ENCODE measurements at regions not wholly inside any gene's neighbourhood (a gene's known extent, or its start where the extent isn't known, plus 50 kb on each side); places are given as distances from the start of the nearest gene placed in this dataset.

DNA sequence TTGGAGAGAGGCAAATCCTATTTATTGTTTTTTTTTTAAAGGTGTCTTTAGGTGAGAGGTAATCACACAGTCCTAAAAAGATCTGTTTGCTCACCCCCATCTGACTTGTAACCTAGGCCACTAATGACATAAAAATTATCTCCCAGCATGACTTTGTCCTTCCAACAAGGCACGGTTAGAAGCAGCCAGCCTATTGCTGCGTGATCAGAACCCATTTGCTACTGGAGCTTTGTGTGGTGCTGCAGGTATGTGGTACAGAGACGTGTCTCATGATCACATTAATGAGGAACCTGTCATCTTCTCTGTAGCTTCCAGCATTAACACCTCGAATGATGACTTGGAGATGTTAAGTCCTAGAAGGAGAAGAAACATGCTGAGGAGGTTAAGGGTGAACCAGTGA, 555.8 kb upstream of the TLE4 start:
- no peak for DNase-seq (ENCODE audit: low spot score)

DNA sequence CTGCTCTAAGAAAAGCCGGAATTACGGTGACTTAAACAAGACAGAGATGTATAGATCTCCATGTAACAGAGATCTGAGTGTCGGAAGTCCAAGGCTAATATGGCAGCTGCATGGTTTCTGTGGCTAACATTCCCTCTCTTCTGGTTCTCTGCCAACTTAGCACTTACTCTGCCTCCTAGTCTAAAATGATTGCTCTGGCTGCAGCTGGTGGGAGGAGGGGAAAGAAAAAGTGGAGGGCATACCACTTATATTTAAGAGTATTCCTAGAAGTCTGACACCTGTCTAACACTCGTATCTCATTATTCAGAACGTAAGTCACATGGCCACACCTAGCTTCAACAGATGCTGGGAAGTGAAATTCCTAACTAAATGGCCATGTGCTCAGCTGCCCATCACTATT, 551.5 kb upstream of the TLE4 start:
- DNase-seq (ENCODE audit: low spot score): no peak

DNA sequence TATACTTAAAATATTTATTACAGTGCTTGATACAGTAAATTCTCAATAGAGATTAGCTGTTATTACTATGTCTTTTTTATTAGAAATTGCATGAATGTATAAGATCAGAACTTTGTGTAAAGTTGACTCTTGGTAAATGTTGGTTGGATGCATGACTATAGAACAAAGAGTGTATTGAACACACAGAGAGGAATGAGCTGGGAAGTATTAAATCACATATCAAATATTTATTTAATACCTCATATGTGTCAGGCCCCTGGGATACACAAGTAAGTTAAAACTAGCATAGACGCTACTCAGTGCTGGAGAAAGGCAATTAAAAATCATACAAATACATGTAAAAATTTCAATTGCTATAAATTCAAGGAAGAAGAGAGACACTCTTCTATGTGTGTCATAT, 550.7 kb upstream of the TLE4 start:
- no peak for DNase-seq (ENCODE audit: low spot score)

DNA sequence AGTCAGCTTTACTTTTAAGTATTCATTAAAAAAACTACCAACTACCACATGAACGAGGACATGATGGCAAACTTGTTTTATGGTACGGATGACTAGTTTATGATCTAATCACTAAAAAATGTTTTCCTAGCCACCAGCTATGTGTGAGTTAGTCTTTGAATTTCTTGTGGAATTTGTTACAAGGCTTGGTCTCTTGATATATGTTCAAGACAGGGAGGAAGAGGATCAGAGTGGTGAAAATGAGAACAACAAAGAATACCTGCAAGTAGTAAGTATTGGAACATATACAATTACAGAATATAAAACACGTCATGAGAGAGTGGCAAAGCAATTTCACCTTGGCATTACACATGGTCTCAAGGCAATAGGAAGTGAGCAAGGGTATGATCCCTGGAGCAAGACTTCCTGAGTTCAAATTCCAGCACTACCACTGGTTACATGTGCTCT, 548.6 kb upstream of the TLE4 start:
- DNase-seq (ENCODE audit: low spot score): no peak

DNA sequence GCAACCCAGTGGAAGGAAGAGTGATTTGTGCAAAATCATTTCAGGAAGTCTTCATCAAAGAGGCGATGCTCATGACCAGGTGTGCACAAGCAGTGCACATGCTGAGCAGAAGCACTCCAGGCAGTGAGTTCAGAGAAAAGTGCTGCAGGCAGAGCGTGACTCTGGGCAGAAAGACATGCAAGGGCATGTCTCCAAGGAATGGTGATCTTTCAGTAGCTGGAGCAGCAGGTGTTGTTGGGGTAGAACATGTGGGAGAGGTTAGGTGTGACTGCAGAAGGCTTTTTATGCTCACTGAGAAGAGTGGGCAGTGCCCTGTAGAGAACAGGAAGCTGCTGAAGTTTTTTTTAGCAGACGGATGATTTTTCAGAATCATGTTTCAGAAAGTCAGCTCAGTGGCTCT, 545.4 kb upstream of the TLE4 start:
- no peak for DNase-seq (ENCODE audit: low spot score)

DNA sequence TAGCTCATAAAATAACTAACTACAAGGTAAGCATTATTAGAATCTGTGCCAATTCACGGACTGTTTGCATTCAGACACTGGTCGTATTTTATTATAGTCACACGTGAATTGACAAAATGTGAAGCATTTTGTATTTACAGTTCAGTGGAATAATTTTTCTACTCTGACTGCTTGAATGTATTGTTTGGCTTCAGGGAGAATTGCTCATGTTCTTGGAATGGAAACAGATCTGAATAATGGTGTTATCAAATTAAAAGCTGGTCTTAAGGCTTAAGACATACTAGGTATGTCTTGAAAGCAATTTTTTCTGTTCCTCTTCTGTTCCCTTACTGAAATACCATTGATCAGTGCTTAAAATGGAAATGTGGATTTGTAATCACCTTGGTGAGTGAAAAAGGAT, 543.7 kb upstream of the TLE4 start:
- DNase-seq (ENCODE audit: low spot score): no peak

DNA sequence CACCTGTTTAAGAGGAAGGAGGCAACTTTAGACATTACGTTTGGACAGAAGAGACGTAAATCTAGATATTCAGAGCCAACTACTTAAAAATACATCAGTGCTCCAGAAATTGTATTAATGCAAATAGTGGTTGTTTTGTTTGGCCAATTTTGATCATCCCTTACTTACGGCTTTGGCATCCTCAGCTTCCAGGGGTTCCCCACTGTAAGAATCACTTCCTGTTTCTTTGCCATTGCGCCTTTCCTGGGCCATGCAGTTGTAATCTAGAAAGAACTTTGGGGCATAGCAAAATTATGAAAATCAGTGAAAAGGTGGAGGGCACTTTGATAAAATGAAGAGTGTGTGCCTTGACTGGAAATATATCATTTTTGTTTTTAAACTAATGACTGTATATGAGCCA, 537.2 kb upstream of the TLE4 start:
- no peak for DNase-seq (ENCODE audit: low spot score)

DNA sequence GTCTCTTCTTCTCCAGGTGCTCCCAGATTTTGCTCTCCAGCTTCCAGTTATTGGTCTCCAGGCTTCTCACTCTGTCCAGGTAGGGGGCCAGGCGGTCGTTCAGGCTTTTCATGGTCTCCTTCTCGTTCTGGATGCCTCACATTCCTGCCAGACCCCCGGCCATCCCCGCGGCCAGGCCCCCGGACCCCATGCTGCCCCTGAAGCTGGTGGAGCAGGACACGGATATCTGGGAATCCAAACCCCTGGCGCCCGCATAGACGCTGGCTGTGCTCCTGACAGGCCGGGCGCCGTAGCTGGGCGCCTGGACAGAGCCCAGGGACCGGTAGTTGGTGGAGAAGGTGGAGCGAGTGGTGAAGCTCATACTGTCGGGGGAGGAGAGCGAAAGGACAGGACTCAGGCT, 534.4 kb upstream of the TLE4 start:
- DNase-seq (ENCODE audit: low spot score): no peak

DNA sequence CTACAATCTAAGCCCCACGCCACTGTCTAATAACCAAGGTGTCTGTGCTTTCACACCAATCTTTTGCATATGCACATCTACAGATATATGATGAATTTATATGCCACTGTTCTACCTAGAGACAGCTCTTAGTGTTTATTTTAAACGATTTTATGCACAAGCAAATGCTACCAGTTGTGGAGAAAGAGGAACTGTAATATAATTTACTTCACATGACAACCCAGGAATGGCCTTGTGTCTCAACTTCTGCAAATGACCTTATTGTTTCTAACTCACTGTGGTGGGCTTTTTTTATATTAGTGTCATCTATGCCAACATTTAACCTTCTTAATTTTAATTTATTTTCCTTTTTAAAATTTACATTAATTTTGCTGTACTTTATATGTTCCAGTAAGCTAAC, 531.1 kb upstream of the TLE4 start:
- DNase-seq (ENCODE audit: low spot score): no peak

DNA sequence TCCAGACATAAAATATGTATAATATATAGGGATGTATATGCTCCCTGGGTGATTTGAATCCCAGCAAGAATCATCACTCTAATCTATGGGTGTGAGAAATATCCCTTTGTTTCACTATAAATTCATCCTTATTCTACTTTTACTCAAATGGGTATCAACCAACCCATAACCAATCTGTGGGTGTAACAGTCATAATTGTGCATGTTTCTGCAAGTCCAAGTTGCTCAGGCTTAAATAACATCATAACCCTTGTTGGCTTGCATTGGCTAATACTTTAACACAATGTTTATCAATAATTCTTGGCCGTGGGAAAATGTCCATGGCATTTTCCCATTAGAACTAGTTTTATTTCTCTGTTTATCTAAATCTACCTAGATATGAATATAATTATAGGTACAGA, 530.5 kb upstream of the TLE4 start:
- no peak for DNase-seq (ENCODE audit: low spot score)

DNA sequence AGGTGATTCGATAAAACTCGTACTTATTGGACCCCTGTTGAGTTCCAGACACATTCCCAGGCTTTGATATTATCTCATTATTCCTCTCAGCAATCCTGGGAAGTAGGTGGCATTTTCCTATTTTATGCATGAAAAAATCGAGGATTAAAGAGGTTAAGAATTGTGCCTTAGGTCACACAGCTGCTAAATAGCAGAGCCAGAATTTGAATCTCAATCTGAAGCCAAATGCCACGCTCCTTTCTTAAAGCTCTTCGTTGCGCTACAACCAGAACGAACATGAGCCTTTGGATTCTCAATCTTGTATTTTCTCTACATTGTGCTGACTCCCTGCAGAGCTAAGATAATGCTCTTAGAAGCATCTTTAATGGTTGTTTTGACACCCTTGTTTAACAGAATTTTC, 527.8 kb upstream of the TLE4 start:
- no peak for DNase-seq (ENCODE audit: low spot score)

DNA sequence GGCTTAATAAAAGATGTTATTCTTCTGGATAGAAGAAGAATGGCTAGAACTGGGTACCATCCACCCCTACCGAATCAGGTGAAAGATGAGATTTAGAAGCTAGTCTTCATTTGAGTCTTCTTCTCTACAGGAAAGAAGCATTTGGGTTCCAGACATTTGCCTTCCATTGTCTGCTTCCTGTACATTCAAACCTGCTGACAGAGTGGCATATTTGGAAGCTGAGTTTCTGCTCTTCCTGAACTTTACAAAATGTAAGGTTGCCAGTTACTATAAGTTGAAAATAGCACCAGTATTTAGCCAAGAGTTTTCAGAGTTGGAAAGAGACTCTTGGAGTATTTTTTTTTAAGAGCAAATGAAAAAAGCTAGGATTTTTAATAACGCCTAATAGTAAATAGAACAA, 525.4 kb upstream of the TLE4 start:
- DNase-seq (ENCODE audit: low spot score): no peak

DNA sequence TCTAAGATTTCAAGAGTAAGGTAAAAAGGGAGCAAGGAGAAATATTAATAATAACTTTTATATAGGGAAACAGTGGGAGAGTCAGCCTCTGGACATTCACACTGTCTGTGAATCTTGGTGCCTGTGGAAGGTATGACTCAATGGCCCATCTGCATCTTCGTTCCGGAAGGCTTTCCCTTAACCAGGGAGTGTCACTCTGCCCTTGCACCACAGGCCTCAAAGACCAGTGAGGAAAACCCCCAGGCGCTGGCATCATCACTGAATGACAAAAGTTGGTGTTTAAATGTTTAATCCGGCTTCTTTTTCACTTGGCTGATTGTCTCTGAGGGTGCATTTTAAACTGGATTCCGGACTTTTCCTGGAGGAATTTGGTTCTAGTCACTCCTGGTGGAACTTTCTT, 522.4 kb upstream of the TLE4 start:
- DNase-seq (ENCODE audit: low spot score): no peak

DNA sequence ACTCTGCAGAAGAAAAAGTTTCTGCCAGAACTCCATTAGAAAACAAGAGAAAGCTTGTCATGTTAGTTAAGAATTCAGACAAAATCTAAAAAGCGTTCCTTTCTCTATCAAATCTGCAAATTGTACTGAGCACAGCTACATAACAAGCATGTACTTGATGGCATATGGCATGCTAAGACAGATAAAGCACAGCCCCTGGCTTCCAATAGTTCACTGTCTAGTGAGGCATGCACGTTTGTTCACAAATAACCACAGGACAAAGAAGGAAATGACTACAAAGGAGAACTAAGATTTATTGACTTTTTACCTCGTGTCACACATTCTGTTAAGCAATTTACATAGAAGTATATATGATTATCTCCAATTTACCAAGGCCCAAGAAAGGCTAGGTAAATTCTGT, 518.2 kb upstream of the TLE4 start:
- DNase-seq (ENCODE audit: low spot score): no peak

DNA sequence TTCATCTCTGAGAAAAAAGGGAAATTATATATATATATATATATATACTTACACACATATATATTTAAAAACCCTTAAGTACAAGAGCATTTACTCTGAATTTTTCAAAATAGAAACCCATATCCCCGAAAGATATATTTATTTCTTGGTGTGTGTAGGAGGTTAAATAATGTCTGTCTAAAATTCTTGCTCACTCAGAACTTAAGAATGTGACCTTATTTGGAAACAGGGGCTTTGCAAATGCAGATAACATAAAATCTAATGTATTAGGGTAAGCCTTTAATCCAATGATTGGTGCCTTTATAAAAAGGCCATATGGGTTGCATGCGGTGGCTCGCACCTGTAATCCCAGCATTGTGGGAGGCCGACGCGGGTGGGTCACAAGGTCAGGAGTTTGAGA, 517.3 kb upstream of the TLE4 start:
- peak; percentile 30 for DNase-seq (ENCODE audit: low spot score)

DNA sequence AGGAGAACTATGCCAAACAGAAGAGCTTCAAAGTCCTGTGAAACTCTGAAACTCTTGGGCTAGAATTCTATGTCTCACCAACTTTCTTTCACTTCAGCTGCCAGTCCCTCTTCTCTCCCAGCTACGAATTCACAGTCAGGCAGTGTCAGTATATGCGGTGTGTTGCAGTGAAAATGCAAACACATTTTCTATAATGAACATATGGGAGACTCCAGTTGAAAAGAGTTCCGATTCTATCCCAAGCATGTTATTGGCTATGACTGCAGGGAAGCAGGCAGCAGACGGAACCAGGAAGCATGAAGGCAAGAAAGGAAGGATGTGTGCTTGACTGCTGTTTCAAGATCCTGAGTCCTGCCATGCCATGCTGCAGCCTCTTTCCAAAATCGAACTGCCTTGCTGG, 515.7 kb upstream of the TLE4 start:
- DNase-seq (ENCODE audit: low spot score): no peak

DNA sequence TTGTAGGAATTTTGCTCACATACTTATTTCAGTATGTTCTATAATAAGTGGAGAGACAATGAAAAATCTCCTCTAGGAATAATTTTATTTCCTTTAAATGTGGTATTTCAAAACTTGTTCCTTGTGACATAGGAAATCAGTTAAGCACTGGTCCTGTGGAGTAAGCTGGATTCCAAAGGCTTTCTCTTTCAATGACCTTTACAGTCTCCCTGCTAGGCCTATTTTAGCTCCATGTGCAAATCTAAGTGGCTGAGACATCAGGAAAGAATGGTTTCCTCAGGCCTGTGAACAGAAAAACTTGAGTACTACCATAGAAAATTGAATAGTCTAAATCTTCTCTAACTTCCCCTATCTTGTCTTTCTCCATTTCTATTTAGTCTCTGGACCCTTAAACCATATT, 514.2 kb upstream of the TLE4 start:
- DNase-seq (ENCODE audit: low spot score): no peak

DNA sequence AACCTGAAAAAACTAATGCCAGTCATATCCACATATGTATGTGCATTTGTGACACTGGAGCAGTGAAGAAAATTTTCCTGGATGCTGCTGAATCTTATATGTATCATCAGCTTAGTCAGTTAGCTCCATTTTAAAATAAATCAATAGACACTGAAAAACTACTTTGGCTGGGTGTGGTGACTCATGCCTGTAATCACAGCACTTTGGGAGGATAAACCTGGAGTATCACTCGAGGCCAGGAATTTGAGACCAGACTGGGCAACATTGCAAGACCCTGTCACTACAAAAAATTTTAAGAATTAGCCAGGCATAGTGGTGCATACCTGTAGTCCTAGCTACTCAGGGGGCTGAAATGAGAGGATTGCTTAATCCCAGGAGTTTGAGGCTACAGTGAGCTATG, 511.0 kb upstream of the TLE4 start:
- DNase-seq (ENCODE audit: low spot score): no peak

DNA sequence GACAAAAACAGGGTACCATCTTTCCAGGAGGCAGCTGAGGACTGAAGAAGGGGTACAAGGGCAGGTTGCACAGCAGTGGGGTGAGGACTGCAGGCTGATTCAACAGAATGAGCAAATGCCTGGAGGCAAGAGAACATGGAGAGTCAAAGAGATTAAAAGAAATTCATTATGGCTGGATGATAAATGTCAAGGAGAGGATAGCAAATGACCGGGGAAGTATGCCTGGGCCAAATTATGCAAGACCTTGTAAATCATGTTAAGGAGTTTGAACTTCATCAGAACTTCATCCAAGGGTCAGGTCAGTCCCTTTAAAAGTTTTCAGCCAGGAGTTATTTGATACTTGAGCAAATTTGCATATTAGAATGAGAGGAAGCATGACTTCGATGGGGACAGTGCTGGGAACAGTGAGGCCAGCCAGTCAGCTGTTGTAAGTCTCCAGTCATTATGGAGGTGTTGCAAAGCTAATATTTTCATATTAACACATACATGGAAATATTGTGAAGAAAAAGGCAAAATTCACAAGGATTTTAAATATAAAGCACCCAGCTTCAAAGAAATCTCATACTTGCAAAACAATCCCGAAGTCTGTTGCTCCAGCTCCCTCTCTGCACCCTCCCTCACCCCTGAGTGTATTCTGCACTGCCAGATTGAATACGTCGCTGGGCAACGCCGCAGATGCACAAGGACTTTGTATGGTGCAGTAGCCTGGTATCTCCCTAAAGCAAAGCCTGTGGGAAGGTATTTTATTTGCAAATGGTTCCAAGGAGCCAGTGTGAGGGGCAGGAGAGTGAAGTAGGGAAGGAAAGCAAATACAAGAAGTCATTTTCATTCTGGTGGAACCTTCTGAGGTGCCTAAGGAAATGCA, 509.8 kb upstream of the TLE4 start:
- DNase-seq (ENCODE audit: low spot score): no peak

DNA sequence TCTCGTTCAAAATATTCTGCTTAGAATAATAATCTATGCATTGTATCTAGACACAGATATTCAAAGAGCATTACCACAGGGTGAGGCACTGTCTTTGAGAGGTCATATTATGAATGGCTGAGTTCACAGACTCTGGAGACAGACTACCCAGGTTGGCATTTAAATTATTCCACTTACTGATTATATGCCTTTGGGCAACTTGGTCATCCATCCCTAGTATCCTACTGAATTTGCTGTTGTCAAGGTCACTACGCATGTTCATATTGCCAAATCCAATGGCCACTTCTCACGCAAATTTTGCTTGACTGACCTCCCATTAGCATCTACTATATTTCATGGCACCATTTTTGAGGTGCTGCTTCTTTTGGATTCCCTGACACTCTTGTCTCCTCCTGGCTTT, 498.6 kb upstream of the TLE4 start:
- no peak for DNase-seq (ENCODE audit: low spot score)

DNA sequence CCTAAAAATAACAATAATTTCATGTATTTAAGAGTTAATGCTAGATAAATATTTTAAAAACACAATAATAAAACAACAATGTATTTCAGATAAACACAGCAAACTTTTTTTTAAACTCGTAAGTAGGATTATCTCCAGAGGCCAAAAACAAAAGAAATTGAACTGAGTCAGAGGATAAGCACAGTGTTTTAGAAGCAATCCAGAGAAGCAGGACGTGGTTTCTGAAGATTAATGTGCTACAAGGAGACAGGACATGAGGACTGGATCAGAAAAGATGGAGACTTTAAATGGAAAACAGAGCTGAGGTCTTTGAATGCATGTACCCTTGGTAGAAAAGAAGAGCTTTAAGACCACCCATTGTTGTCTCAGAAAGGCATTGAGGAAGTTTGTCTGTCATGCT, 491.2 kb upstream of the TLE4 start:
- no peak for DNase-seq (ENCODE audit: low spot score)

DNA sequence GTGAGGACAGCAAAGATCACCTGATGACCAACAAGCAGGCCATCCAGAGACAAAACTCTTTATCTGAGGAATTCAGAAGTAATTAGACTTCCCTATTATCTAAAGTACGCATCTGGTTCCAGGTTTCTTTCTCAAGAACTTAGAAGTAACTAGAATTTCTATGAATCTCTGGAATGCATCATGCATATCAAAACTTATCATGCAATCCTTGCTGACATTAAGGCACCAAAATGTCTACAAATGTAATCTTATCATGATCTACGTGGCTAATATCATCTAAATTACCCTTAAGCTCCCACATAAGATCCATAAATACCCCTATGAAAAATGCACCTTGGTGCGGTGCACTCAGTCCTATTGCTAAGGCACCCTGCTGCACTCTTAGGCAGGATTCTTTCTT, 488.1 kb upstream of the TLE4 start:
- no peak for DNase-seq (ENCODE audit: low spot score)

DNA sequence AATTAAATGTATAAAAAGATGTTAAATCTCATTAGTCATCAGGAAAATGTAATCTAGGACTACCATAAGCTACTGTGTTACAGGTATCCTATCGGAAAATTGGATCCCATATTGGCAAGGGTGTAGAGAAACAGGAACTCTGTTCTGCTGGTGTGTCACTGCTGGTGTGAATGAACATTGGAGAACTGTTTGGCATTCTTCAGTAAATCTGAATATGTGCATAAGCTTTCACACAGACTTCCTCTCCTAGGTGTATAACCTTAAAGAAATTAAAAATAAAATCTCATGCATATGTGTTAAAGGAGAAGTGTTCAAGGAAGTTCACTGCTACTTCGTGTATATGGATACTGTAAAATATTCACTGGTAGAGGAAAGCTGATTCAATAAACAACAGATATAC, 484.6 kb upstream of the TLE4 start:
- DNase-seq (ENCODE audit: low spot score): no peak

DNA sequence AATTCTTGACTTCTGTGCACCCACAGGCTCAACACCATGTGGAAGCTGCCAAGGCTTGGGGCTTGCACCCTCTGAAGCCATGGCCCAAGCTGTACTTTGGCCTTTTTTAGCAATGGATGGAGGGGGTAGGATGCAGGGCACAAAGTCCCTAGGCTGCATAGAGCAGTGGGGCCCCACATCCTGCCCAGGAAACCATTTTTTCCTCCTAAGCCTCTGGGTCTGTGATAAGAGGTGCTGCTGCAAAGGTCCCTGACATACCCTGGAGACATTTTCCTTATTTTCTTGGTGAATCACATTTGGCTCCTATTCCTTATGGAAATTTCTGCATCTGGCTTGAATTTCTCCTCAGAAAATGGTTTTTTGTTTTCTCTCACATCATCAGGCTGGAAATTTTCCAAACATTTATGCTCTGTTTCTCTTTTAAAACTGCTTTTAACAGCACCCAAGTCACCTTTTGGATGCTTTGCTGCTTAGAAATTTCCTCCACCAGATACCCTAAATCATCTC, 482.7 kb upstream of the TLE4 start:
- DNase-seq (ENCODE audit: low spot score): no peak

Data from D341Med (cell line).